ENCODE measurements at regions not wholly inside any gene's neighbourhood (a gene's known extent, or its start where the extent isn't known, plus 50 kb on each side); places are given as distances from the start of the nearest gene placed in this dataset.
"Not testable (repeated sequence)": the region's sequence is repeated elsewhere in the genome, so short reads cannot be mapped to it uniquely, and the experiment has no call there.

- Mint-ChIP-seq H3K27me3 (ENCODE audit: low read depth in 3 of 3) (peaks cover 0 to 2% (median 0%) of the 10 kb centered on the region in 3 donors), H3K4me3 (no peak overlapping the region), H3K4me1 (no peaks in the 10 kb centered on the region), H3K9me3 (peaks cover 0 to 2% (median 0%) of the 10 kb centered on the region in 6 donors), H3K27ac (no peak overlapping the region), H3K36me3 (no peaks in the 10 kb centered on the region)
- no peak for DNase-seq
These were observed 57.8 kb upstream of the PLCB4 start for GRCh38 chr20:9011121-9011520.

DNA sequence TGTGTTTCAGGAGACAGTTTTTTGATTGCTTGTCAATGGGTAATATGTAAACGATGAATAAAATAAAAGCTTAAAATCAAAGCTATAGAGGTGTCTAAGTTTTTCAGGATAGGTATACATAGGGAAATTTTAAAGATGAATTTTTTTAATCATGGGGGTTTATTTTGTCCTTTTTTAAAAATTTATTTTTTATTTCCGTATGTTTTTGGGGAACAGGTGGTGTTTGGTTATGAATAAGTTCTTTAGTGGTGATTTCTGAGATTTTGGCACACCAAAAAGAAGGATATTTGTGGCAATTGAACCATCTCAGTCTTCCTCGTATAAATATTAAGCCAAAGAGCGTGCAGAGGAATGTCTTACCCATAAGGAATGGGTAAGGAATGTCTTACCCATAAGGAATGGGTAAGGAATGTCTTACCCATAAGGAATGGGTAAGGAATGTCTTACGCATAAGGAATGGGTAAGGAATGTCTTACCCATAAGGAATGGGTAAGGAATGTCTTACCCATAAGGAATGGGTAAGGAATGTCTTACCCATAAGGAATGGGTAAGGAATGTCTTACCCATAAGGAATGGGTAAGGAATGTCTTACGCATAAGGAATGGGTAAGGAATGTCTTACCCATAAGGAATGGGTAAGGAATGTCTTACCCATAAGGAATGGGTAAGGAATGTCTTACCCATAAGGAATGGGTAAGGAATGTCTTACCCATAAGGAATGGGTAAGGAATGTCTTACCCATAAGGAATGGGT is 53.5 kb upstream of the PLCB4 start:
- H3K27ac Mint-ChIP-seq; H3K4me3 Mint-ChIP-seq; H3K36me3 Mint-ChIP-seq; H3K9me3 Mint-ChIP-seq; DNase-seq; H3K27me3 Mint-ChIP-seq (ENCODE audit: low read depth in 3 of 3): not testable (repeated sequence)
- H3K4me1 Mint-ChIP-seq: peaks cover 5 to 11% of the 10 kb centered on the region in 2 donors

- peaks cover 0 to 2% (median 2%) of the 10 kb centered on the region in 3 donors for H3K27me3 Mint-ChIP-seq (ENCODE audit: low read depth in 3 of 3)
These were observed 52.9 kb upstream of the PLCB4 start for GRCh38 chr20:9015984-9016324.

DNA sequence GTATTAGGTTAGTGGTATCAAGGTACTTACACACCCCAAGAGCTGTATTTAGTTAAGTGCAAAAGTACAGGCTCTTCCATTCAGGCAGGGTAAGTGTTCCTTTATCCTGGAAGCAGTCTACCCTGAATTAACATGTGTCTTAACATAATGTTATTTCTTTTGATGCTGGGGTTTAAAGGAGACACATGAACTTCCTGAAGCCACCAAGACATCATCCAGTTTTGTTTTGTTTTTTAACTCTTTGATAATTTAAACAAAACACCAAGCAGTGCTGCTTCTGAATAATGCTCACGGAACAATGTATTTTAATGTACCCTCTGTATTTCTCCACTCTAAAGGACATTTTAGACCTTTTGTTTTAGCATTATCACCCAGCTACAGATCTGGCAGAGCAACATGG is 50.5 kb upstream of the PLCB4 start:
- no peak overlapping the region for H3K4me3 Mint-ChIP-seq
- H3K4me1 Mint-ChIP-seq: peaks cover 6 to 11% of the 10 kb centered on the region in 2 donors
- peaks cover 0 to 4% (median 0%) of the 10 kb centered on the region in 6 donors for H3K9me3 Mint-ChIP-seq
- no peak for DNase-seq
- peaks cover 0 to 4% (median under 1%) of the 10 kb centered on the region in 3 donors for H3K27me3 Mint-ChIP-seq (ENCODE audit: low read depth in 3 of 3)
- H3K36me3 Mint-ChIP-seq: no peaks in the 10 kb centered on the region
- no peak overlapping the region for H3K27ac Mint-ChIP-seq

More at GRCh38 chr20:9015984-9016324, 52.9 kb upstream of the PLCB4 start:
- H3K4me3 Mint-ChIP-seq: no peak overlapping the region
- H3K36me3 Mint-ChIP-seq: no peaks in the 10 kb centered on the region
- H3K9me3 Mint-ChIP-seq: peaks cover 0 to 1% (median 0%) of the 10 kb centered on the region in 6 donors
- peaks cover 6 to 11% of the 10 kb centered on the region in 2 donors for H3K4me1 Mint-ChIP-seq
- DNase-seq: no peak
- no peak overlapping the region for H3K27ac Mint-ChIP-seq

Measured in immature natural killer cell (primary cell).